ENCODE measurements at regions not wholly inside any gene's neighbourhood (a gene's known extent, or its start where the extent isn't known, plus 50 kb on each side); places are given as distances from the start of the nearest gene placed in this dataset.

DNA sequence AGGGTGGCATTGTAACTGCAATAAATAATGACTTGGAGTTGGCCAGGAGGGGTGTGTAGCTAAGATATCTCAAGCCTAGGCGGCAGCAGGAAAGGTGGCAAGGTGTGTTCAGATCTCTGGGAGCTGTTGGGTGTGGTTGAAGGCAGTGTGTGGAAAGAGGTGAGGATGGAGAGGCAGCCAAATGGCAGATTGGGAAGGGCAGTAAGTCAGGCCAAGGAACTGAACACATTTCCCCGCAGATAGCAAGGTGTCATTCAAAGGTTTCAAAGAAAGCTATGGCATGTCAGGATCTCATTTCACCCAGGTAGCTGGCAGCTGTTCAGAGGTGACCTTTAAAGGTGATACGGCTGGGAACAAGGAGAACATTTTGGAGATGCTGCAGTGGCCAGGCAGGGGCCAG is 586.0 kb upstream of the MGMT start:
- H3K27me3 ChIP-seq (ENCODE audit: insufficient read depth, low read length, poor library complexity) = no peaks in the 10 kb centered on the region
- H3K79me2 ChIP-seq (ENCODE audit: insufficient read depth, low read length) = no peaks in the 10 kb centered on the region
- H3K9me3 ChIP-seq (ENCODE audit: insufficient read depth, low read length, severe bottlenecking) = peaks cover 1% of the 10 kb centered on the region
- no peak overlapping the region for H3K27ac ChIP-seq (ENCODE audit: low read length)
- DNase-seq = no peak
- H3K9ac ChIP-seq (ENCODE audit: low read depth, low read length) = no peak overlapping the region
- ATAC-seq (ENCODE audit: insufficient read depth, low read depth) = no peak
- H4K20me1 ChIP-seq (ENCODE audit: insufficient read depth, low read length) = no peaks in the 10 kb centered on the region
- TF ChIP-seq, protein P1, sequence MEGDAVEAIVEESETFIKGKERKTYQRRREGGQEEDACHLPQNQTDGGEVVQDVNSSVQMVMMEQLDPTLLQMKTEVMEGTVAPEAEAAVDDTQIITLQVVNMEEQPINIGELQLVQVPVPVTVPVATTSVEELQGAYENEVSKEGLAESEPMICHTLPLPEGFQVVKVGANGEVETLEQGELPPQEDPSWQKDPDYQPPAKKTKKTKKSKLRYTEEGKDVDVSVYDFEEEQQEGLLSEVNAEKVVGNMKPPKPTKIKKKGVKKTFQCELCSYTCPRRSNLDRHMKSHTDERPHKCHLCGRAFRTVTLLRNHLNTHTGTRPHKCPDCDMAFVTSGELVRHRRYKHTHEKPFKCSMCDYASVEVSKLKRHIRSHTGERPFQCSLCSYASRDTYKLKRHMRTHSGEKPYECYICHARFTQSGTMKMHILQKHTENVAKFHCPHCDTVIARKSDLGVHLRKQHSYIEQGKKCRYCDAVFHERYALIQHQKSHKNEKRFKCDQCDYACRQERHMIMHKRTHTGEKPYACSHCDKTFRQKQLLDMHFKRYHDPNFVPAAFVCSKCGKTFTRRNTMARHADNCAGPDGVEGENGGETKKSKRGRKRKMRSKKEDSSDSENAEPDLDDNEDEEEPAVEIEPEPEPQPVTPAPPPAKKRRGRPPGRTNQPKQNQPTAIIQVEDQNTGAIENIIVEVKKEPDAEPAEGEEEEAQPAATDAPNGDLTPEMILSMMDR (IDR thresholded peaks at IDR 0.05; ENCODE audit: borderline replicate concordance, extremely low read depth, low read length, poor library complexity, severe bottlenecking) = no peak
- no peak for TF ChIP-seq EZH2 (IDR thresholded peaks at IDR 0.05; ENCODE audit: borderline replicate concordance, low read depth, low read length, severe bottlenecking)
- H2AFZ ChIP-seq (ENCODE audit: low read depth, low read length) = no peak overlapping the region
- no peaks in the 10 kb centered on the region for H3K36me3 ChIP-seq (ENCODE audit: insufficient read depth, low read length)
- H3K4me2 ChIP-seq (ENCODE audit: insufficient read depth, low read length) = no peak overlapping the region
- no peaks in the 10 kb centered on the region for H3K4me1 ChIP-seq (ENCODE audit: insufficient read depth, low read length)
- H3K4me3 ChIP-seq (ENCODE audit: low read depth in 1 of 2, low read length in 2 of 2) = no peak overlapping the region

DNA sequence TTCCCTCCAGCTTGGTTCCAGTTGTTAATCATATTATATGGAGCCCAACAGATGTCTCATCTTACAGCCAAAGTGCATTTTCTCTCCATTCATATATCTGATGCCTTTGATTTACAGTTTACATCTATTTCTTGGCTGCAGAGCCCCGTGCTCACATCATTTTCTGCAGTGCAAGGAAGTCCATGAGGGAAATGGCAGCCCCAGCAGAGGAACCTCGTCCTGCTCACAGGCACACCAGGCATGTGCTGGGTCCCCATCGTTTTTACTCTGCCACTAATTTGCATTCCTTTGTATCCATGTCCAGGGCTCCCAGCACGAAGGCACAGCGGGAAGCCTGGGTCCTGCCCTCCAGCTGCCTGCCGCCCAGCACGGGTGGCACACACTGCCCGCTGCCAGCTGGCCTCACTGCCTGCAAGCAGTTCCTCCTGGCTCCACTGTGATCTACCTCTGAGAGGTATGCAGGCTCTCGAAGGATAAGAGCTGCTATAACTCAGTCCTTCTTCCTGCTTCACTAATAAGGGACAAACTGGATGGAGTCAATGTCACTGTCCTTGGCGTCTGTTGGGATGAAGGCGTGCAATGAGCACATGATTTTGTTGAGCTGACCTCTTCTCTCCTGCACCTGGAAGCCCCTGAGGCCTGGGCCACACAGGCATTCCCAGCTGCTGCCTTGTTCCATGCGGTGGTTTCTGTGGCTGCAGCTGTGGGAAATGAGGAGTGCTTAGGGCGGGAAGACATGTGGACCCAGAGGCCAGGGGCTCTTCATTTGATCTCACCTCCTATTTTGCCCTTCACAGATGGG is 583.6 kb upstream of the MGMT start:
- no peak for ATAC-seq (ENCODE audit: insufficient read depth, low read depth)
- Histone ChIP-seq H2AFZ (ENCODE audit: low read depth, low read length) (no peak overlapping the region), H3K79me2 (ENCODE audit: insufficient read depth, low read length) (no peaks in the 10 kb centered on the region), H3K27ac (ENCODE audit: low read length) (no peak overlapping the region), H3K9ac (ENCODE audit: low read depth, low read length) (no peak overlapping the region), H3K27me3 (ENCODE audit: insufficient read depth, low read length, poor library complexity) (no peaks in the 10 kb centered on the region), H3K36me3 (ENCODE audit: insufficient read depth, low read length) (no peaks in the 10 kb centered on the region), H4K20me1 (ENCODE audit: insufficient read depth, low read length) (no peaks in the 10 kb centered on the region), H3K4me2 (ENCODE audit: insufficient read depth, low read length) (no peak overlapping the region), H3K4me3 (ENCODE audit: low read depth in 1 of 2, low read length in 2 of 2) (no peak overlapping the region), H3K4me1 (ENCODE audit: insufficient read depth, low read length) (no peaks in the 10 kb centered on the region), H3K9me3 (ENCODE audit: insufficient read depth, low read length, severe bottlenecking) (peaks cover 1% of the 10 kb centered on the region)
- TF ChIP-seq, protein P1 (IDR thresholded peaks at IDR 0.05; ENCODE audit: borderline replicate concordance, extremely low read depth, low read length, poor library complexity, severe bottlenecking) = no peak
- no peak for TF ChIP-seq EZH2 (IDR thresholded peaks at IDR 0.05; ENCODE audit: borderline replicate concordance, low read depth, low read length, severe bottlenecking)
- DNase-seq = no peak

DNA sequence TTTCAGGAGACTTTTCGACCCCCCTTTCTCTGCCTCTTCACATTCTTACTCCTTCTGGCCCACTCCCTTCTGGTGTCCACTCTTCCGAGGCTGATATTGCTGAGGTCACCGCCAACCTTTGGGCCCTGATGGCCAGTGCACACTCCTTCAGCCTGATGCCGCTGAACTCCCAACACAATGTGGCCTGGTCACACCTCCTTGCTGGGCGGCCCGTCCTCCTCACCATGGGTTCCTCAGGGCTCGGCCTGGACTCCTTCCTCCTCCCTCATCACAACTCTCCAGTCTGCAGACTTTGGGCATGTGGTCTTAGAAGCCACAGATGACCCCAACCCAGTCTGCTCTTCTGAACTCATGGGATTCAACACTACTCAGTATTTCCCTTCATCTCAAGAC is 583.0 kb upstream of the MGMT start:
- no peak for ATAC-seq (ENCODE audit: insufficient read depth, low read depth)
- Histone ChIP-seq H4K20me1 (ENCODE audit: insufficient read depth, low read length) (no peaks in the 10 kb centered on the region), H3K79me2 (ENCODE audit: insufficient read depth, low read length) (no peaks in the 10 kb centered on the region), H3K27me3 (ENCODE audit: insufficient read depth, low read length, poor library complexity) (no peaks in the 10 kb centered on the region), H3K4me2 (ENCODE audit: insufficient read depth, low read length) (no peak overlapping the region), H3K36me3 (ENCODE audit: insufficient read depth, low read length) (no peaks in the 10 kb centered on the region), H3K9me3 (ENCODE audit: insufficient read depth, low read length, severe bottlenecking) (peaks cover 1% of the 10 kb centered on the region), H3K4me1 (ENCODE audit: insufficient read depth, low read length) (no peaks in the 10 kb centered on the region), H2AFZ (ENCODE audit: low read depth, low read length) (no peak overlapping the region), H3K4me3 (ENCODE audit: low read depth in 1 of 2, low read length in 2 of 2) (no peak overlapping the region), H3K9ac (ENCODE audit: low read depth, low read length) (no peak overlapping the region), H3K27ac (ENCODE audit: low read length) (no peak overlapping the region)
- TF ChIP-seq, protein P1 (IDR thresholded peaks at IDR 0.05; ENCODE audit: borderline replicate concordance, extremely low read depth, low read length, poor library complexity, severe bottlenecking) = no peak
- TF ChIP-seq EZH2 (IDR thresholded peaks at IDR 0.05; ENCODE audit: borderline replicate concordance, low read depth, low read length, severe bottlenecking) = no peak
- DNase-seq = no peak
